ENCODE measurements at regions not wholly inside any gene's neighbourhood (a gene's known extent, or its start where the extent isn't known, plus 50 kb on each side); places are given as distances from the start of the nearest gene placed in this dataset.

DNA sequence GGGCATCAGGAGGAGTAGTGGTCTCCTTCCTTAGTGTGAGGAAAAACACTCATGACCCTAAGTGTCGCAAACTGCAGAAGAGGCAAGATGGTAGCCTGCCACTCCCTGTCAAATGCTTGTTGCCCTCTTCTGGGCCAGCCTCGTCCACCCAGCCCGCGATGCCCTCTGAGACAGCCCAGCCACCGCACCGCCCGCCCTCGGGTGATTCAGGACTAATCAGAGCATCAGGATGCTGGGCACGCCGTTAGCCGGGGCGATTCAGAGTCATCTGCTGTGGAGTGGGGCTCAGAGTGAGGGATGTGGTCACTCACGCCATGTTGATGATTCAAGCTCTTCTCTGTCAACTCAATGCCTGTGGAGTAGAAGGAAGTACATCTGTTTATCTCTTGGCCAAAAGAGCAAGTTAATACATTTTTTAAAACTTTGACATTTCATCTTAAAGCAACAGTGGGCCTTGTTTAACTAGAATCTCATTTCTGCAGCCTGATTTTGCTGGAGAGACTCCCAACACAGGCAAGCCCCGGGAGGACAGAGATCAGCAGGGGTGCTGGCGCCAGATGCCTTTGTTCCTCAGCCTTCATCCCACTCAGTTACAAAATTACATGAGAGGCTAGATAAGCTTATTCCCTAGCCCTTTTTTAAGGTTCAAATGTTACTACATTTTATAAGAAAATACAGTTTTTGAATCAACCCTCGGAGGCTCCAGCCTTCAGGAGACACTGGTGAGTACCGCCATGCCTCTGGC, 79.0 kb downstream of the TMEM18 start:
- H2AFZ ChIP-seq (ENCODE audit: low read depth, low read length) = no peak overlapping the region
- DNase-seq = no peak

DNA sequence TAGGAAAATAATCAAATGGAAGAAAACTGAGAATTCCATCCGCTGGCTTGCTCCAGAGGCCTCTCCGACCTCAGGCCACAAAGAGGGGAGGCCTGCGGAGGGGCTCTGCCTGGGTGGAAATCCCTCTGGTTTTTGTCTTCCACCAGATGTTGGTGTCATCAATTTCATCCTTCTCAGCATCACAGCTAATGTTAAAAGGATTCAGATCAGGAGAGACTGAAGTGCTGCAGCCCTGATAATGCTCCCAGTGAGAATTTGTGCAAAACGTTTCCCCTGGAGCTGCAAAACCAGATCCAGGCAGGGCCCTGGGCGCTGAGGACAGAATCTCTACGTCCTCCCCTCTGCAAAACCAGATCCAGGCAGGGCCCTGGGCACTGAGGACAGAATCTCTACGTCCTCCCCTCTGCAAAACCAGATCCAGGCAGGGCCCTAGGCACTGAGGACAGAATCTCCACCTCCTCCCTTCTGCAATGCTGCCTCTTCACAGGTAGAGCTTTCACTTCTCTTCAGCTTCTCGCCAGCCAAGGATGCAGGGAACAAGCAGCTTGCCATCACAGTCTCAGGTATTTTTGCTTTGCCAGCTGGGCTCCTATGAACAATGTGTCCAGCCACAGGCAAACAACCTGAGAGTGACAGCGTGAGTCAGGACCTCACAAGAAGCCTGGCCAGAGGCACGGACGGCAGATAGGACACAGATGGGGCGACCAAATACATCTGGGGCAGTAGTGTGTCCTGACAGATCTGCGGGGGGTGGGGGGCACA, 81.2 kb downstream of the TMEM18 start:
- Histone ChIP-seq H3K27me3 (ENCODE audit: insufficient read depth, low read length, poor library complexity) (no peaks in the 10 kb centered on the region), H3K4me1 (ENCODE audit: insufficient read depth, low read length) (no peaks in the 10 kb centered on the region), H3K9ac (ENCODE audit: low read depth, low read length) (no peak overlapping the region), H3K36me3 (ENCODE audit: insufficient read depth, low read length) (no peaks in the 10 kb centered on the region), H3K9me3 (ENCODE audit: insufficient read depth, low read length, severe bottlenecking) (no peaks in the 10 kb centered on the region), H2AFZ (ENCODE audit: low read depth, low read length) (no peak overlapping the region), H4K20me1 (ENCODE audit: insufficient read depth, low read length) (no peaks in the 10 kb centered on the region), H3K27ac (ENCODE audit: low read length) (no peak overlapping the region), H3K4me3 (ENCODE audit: low read depth in 1 of 2, low read length in 2 of 2) (no peak overlapping the region), H3K4me2 (ENCODE audit: insufficient read depth, low read length) (no peak overlapping the region), H3K79me2 (ENCODE audit: insufficient read depth, low read length) (no peaks in the 10 kb centered on the region)
- no peak for DNase-seq
- no peak for ATAC-seq (ENCODE audit: insufficient read depth, low read depth)
- TF ChIP-seq CTCF (IDR thresholded peaks at IDR 0.05; ENCODE audit: borderline replicate concordance, extremely low read depth, low read length, poor library complexity, severe bottlenecking) = no peak
- TF ChIP-seq EZH2 (IDR thresholded peaks at IDR 0.05; ENCODE audit: borderline replicate concordance, low read depth, low read length, severe bottlenecking) = no peak

More for the DNA sequence above, 79.0 kb downstream of the TMEM18 start:
- no peaks in the 10 kb centered on the region for H3K79me2 ChIP-seq (ENCODE audit: insufficient read depth, low read length)
- H3K4me2 ChIP-seq (ENCODE audit: insufficient read depth, low read length) = no peak overlapping the region
- ATAC-seq (ENCODE audit: insufficient read depth, low read depth) = no peak
- no peaks in the 10 kb centered on the region for H3K4me1 ChIP-seq (ENCODE audit: insufficient read depth, low read length)
- H3K36me3 ChIP-seq (ENCODE audit: insufficient read depth, low read length) = no peaks in the 10 kb centered on the region
- H3K9ac ChIP-seq (ENCODE audit: low read depth, low read length) = no peak overlapping the region
- no peak for TF ChIP-seq EZH2 (IDR thresholded peaks at IDR 0.05; ENCODE audit: borderline replicate concordance, low read depth, low read length, severe bottlenecking)
- no peak for TF ChIP-seq CTCF (IDR thresholded peaks at IDR 0.05; ENCODE audit: borderline replicate concordance, extremely low read depth, low read length, poor library complexity, severe bottlenecking)
- no peaks in the 10 kb centered on the region for H4K20me1 ChIP-seq (ENCODE audit: insufficient read depth, low read length)
- no peaks in the 10 kb centered on the region for H3K9me3 ChIP-seq (ENCODE audit: insufficient read depth, low read length, severe bottlenecking)
- H3K4me3 ChIP-seq (ENCODE audit: low read depth in 1 of 2, low read length in 2 of 2) = no peak overlapping the region
- no peak overlapping the region for H3K27ac ChIP-seq (ENCODE audit: low read length)
- no peaks in the 10 kb centered on the region for H3K27me3 ChIP-seq (ENCODE audit: insufficient read depth, low read length, poor library complexity)

DNA sequence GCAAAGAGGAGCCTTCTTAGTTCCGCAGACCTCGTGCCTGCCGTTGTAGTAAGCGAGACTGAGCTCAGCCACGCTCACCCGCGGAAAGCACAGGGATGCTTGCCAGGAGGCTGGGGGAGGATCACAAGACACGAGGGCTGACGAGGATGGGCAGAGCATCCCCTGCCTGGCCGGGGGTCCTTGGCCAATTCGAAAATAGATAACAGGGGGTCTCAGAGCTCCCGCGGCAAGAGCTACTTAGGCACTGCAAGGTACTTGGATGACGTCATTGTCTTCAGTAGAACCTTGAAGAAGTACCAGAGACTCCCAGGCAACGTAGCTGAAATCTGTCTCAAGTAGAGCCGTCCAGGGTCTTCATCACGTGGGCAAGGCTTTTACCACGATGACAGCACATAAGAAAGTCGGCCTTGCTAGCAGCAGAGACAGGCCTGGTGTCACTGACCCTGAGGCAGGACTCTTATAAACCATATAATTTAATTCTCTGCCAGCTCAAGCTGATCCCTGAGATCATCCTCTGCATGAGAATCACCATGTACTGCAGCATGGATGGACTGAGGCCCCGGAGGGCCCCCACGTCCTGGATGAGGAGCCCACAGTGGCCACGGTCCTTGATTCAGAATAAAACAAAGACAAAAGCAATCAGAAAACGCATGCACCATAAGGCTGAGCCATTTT, 81.9 kb downstream of the TMEM18 start:
- no peaks in the 10 kb centered on the region for H3K4me1 ChIP-seq (ENCODE audit: insufficient read depth, low read length)
- no peaks in the 10 kb centered on the region for H3K27me3 ChIP-seq (ENCODE audit: insufficient read depth, low read length, poor library complexity)
- TF ChIP-seq EZH2 (IDR thresholded peaks at IDR 0.05; ENCODE audit: borderline replicate concordance, low read depth, low read length, severe bottlenecking) = no peak
- TF ChIP-seq CTCF (IDR thresholded peaks at IDR 0.05; ENCODE audit: borderline replicate concordance, extremely low read depth, low read length, poor library complexity, severe bottlenecking) = no peak
- H3K9ac ChIP-seq (ENCODE audit: low read depth, low read length) = no peak overlapping the region
- no peaks in the 10 kb centered on the region for H4K20me1 ChIP-seq (ENCODE audit: insufficient read depth, low read length)
- H3K4me2 ChIP-seq (ENCODE audit: insufficient read depth, low read length) = no peak overlapping the region
- H3K79me2 ChIP-seq (ENCODE audit: insufficient read depth, low read length) = no peaks in the 10 kb centered on the region
- no peak for DNase-seq
- no peaks in the 10 kb centered on the region for H3K9me3 ChIP-seq (ENCODE audit: insufficient read depth, low read length, severe bottlenecking)
- H3K4me3 ChIP-seq (ENCODE audit: low read depth in 1 of 2, low read length in 2 of 2) = no peak overlapping the region
- ATAC-seq (ENCODE audit: insufficient read depth, low read depth) = no peak
- no peaks in the 10 kb centered on the region for H3K36me3 ChIP-seq (ENCODE audit: insufficient read depth, low read length)
- H2AFZ ChIP-seq (ENCODE audit: low read depth, low read length) = no peak overlapping the region
- no peak overlapping the region for H3K27ac ChIP-seq (ENCODE audit: low read length)
